HCT116 (cell line): ENCODE measurements at regions not wholly inside any gene's neighbourhood (a gene's known extent, or its start where the extent isn't known, plus 50 kb on each side); places are given as distances from the start of the nearest gene placed in this dataset.

ENCODE experiments used
- ATAC-seq: fragments of 200-7000 bp; cut with Tn5 transposase; 2 replicates; pipeline ENCODE4 v1.9.1; 2020; ENCODE audit warnings: mild to moderate bottlenecking, moderate library complexity
- BruUV-seq: library from RNA; stranded (reverse); fragments of 400-500 nt; replicated peaks from 2 replicates; lab custom pipeline; 2021; lab: Mats Ljungman, UMichigan
- CTCF ChIA-PET: fragments of 300-600 bp; sonication (Branson Sonifier 250); formaldehyde crosslinking; loops from one replicate; lab custom pipeline; 2021; ENCODE audit warnings: antibody characterized with exemption; lab: Charles Lee
- POLR2A ChIA-PET: fragments of 300-600, 350-600 bp; sonication (Branson Sonifier 250); formaldehyde crosslinking; loops from one replicate; lab custom pipeline; 2021; ENCODE audit warnings: antibody characterized with exemption; lab: Charles Lee
- RAD21 ChIA-PET, 2 experiments: fragments of 300-600 bp; sonication (Branson Sonifier 250); formaldehyde crosslinking; loops; one replicate each; lab custom pipeline; 2023; ENCODE audit warnings: low total read pairs in 2 of 2; ENCODE audit not compliant: uncharacterized antibody in 2 of 2, unreplicated experiment in 2 of 2, low non-redundant PET in 1 of 2; lab: Charles Lee
- DNase-seq: peaks from one replicate; pipeline ENCODE4 v3.0.0-alpha.2; 2010; ENCODE audit warnings: low read depth, low spot score
- H2AFZ ChIP-seq: fragments of 200-600 bp; shearing (Covaris generic), sonication (generic); 2 replicates; pipeline ENCODE4 v1.6.1; 2017; ENCODE audit warnings: low read depth, mixed run types, mixed read lengths, antibody characterized with exemption, low read length; ENCODE audit not compliant: poor library complexity, severe bottlenecking
- H3K27ac ChIP-seq: 2 replicates; pipeline ENCODE4 v1.5.1; 2012; ENCODE audit warnings: low read depth, low read length
- H3K27me3 ChIP-seq: fragments of 200-600 bp; sonication (generic); 2 replicates; pipeline ENCODE4 v1.6.1; 2016; ENCODE audit warnings: mixed run types, low read length, mixed read lengths; ENCODE audit not compliant: insufficient read depth
- H3K36me3 ChIP-seq, 2 experiments: fragments of 200-500 bp in 1 of 2; fragments of 200-600 bp in 1 of 2; sonication (Bioruptor generic) in 1 of 2; sonication (generic) in 1 of 2; 2 replicates each; pipeline versions ENCODE4 v1.5.1 to v1.6.1; 2014 to 2016; ENCODE audit warnings: low read length in 2 of 2, inconsistent platforms in 1 of 2, mixed read lengths in 1 of 2, mixed run types in 1 of 2; ENCODE audit not compliant: insufficient read depth in 2 of 2, control insufficient read depth in 1 of 2
- H3K4me1 ChIP-seq, 2 experiments: fragments of 200-600 bp in 1 of 2; sonication (generic) in 1 of 2; 2 replicates each; pipeline versions ENCODE4 v1.5.1 to v1.6.1; 2012 to 2017; ENCODE audit warnings: low read length in 2 of 2, inconsistent platforms in 1 of 2, mild to moderate bottlenecking in 1 of 2, mixed read lengths in 1 of 2, mixed run types in 1 of 2, moderate library complexity in 1 of 2; ENCODE audit not compliant: insufficient read depth in 2 of 2, control insufficient read depth in 1 of 2
- H3K4me2 ChIP-seq: fragments of 200-600 bp; sonication (generic); 2 replicates; pipeline ENCODE4 v1.6.1; 2017; ENCODE audit warnings: mixed run types, low read length, mixed read lengths
- H3K4me3 ChIP-seq, 2 experiments: fragments of 200-600 bp in 1 of 2; sonication (generic) in 1 of 2; replicated peaks in 1 of 2; 2 replicates each; pipeline ENCODE4 v1.5.1; 2011 to 2016; ENCODE audit warnings: low read length in 2 of 2, control low read depth in 1 of 2, low read depth in 1 of 2, mild to moderate bottlenecking in 1 of 2, mixed read lengths in 1 of 2, mixed run types in 1 of 2
- H3K79me2 ChIP-seq: fragments of 200-600 bp; sonication (generic); 2 replicates; pipeline ENCODE4 v1.6.1; 2017; ENCODE audit warnings: mild to moderate bottlenecking, mixed run types, low read length, moderate library complexity, mixed read lengths; ENCODE audit not compliant: insufficient read depth
- H3K9ac ChIP-seq: fragments of 200-600 bp; sonication (generic); 2 replicates; pipeline ENCODE4 v1.6.1; 2016; ENCODE audit warnings: low read length, mixed read lengths
- H3K9me2 ChIP-seq: fragments of 200-600 bp; sonication (generic), shearing (Covaris generic); 2 replicates; pipeline ENCODE4 v1.6.1; 2017; ENCODE audit warnings: mixed run types, mild to moderate bottlenecking, moderate library complexity; ENCODE audit not compliant: insufficient read depth
- H3K9me3 ChIP-seq, 2 experiments: fragments of 200-500 bp in 1 of 2; fragments of 200-600 bp in 1 of 2; sonication (Bioruptor generic) in 1 of 2; sonication (generic) in 1 of 2; 2 replicates each; pipeline ENCODE4 v1.6.1; 2014 to 2017; ENCODE audit warnings: low read length in 2 of 2, mixed read lengths in 2 of 2, inconsistent platforms in 1 of 2, low read depth in 1 of 2, mild to moderate bottlenecking in 1 of 2, mixed run types in 1 of 2, moderate library complexity in 1 of 2; ENCODE audit not compliant: control insufficient read depth in 1 of 2, insufficient read depth in 1 of 2
- H4K20me1 ChIP-seq: fragments of 200-600 bp; sonication (generic), shearing (Covaris generic); 2 replicates; pipeline ENCODE4 v1.6.1; 2017; ENCODE audit warnings: mixed run types, mild to moderate bottlenecking, moderate library complexity; ENCODE audit not compliant: insufficient read depth
- CBX3 ChIP-seq: IDR thresholded peaks from 2 replicates; pipeline ENCODE4 v1.6.1; 2012; ENCODE audit warnings: low read depth
- CEBPB ChIP-seq: IDR thresholded peaks from 2 replicates; pipeline ENCODE4 v1.6.1; 2012; ENCODE audit warnings: low read depth
- EGR1 ChIP-seq: IDR thresholded peaks from 2 replicates; pipeline ENCODE4 v1.6.1; 2012; ENCODE audit warnings: low read depth
- ELF1 ChIP-seq: IDR thresholded peaks from 2 replicates; pipeline ENCODE4 v1.6.1; 2012; ENCODE audit warnings: low read depth, borderline replicate concordance
- FOSL1 ChIP-seq: IDR thresholded peaks from 2 replicates; pipeline ENCODE4 v1.6.1; 2012; ENCODE audit warnings: low read depth
- SIN3A ChIP-seq: IDR thresholded peaks from 2 replicates; pipeline ENCODE4 v1.6.1; 2012; ENCODE audit warnings: low read depth
- ZFX ChIP-seq: fragments of 450-650 bp; IDR thresholded peaks from 2 replicates; pipeline ENCODE4 v1.6.1; 2017
- intact Hi-C: fragments of 100-400 bp; cut with micrococcal nuclease; formaldehyde crosslinking; loops from 2 replicates; pipeline ENCODE4 v1.10.0; 2022
- TF ChIP-seq, protein P1 (sequence below): IDR thresholded peaks from 2 replicates; pipeline ENCODE4 v1.6.1; 2012
- TF ChIP-seq, protein P2 (sequence below), 3 experiments: fragments of 200-600 bp in 1 of 3; sonication (generic) in 1 of 3; IDR thresholded peaks in 2 of 3; conservative IDR thresholded peaks in 1 of 3; 2 replicates each; pipeline ENCODE4 v1.5.1; 2012 to 2017; ENCODE audit warnings: low read depth in 2 of 3, low read length in 2 of 3, antibody characterized with exemption in 1 of 3, borderline replicate concordance in 1 of 3, control low read depth in 1 of 3, mild to moderate bottlenecking in 1 of 3, mixed read lengths in 1 of 3, mixed run types in 1 of 3, moderate library complexity in 1 of 3; ENCODE audit not compliant: insufficient read depth in 1 of 3
- TF ChIP-seq, protein P3 (sequence below): IDR thresholded peaks from 2 replicates; pipeline ENCODE4 v1.6.1; 2011; ENCODE audit warnings: mild to moderate bottlenecking, low read length, moderate library complexity; ENCODE audit not compliant: insufficient replicate concordance; ENCODE audit errors: extremely low read depth

DNA sequence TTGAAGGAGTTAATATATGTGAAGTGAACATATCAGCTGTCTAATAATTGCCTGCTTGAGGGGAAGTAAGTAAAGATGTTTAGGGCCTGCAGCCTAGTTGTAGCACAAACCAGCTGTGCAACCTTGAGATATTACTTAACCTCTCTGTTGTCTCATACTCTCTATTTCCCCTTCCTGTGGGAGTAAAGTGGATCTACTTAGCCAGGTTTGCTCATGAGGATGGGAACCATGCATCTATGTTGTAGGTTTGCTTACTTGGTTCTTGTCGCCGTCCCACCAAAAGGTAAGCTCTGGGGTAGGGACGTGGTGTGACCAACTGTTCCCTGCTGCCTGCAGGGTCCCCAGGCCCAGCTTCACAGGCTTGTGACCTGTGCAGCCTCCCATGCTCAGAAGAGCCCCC, 362.7 kb upstream of the SULF2 start:
- no peak overlapping the region for H3K4me3 ChIP-seq
- H3K4me1 ChIP-seq, result no peaks in the 10 kb centered on the region
- H3K9ac ChIP-seq, result no peak overlapping the region
- H3K36me3 ChIP-seq, result no peaks in the 10 kb centered on the region
- no peaks in the 10 kb centered on the region for H3K9me3 ChIP-seq
- H4K20me1 ChIP-seq, result no peaks in the 10 kb centered on the region
- no TSS peak for BruUV-seq
- intact Hi-C loops, result no loop called here
- H3K27me3 ChIP-seq, result peaks cover 27% of the 10 kb centered on the region
- ATAC-seq, result no peak
- H3K79me2 ChIP-seq, result no peaks in the 10 kb centered on the region
- H2AFZ ChIP-seq, result no peak overlapping the region
- RAD21 ChIA-PET, result no interaction called here
- H3K9me2 ChIP-seq, result no peaks in the 10 kb centered on the region
- CTCF ChIA-PET, result no interaction called here
- H3K27ac ChIP-seq, result no peak overlapping the region
- TF ChIP-seq EGR1, result no peak
- no peak for TF ChIP-seq CBX3
- TF ChIP-seq, protein P1, sequence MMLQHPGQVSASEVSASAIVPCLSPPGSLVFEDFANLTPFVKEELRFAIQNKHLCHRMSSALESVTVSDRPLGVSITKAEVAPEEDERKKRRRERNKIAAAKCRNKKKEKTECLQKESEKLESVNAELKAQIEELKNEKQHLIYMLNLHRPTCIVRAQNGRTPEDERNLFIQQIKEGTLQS, result no peak
- TF ChIP-seq CEBPB, result no peak
- no peak for TF ChIP-seq ELF1
- TF ChIP-seq SIN3A, result no peak
- TF ChIP-seq, protein P2, sequence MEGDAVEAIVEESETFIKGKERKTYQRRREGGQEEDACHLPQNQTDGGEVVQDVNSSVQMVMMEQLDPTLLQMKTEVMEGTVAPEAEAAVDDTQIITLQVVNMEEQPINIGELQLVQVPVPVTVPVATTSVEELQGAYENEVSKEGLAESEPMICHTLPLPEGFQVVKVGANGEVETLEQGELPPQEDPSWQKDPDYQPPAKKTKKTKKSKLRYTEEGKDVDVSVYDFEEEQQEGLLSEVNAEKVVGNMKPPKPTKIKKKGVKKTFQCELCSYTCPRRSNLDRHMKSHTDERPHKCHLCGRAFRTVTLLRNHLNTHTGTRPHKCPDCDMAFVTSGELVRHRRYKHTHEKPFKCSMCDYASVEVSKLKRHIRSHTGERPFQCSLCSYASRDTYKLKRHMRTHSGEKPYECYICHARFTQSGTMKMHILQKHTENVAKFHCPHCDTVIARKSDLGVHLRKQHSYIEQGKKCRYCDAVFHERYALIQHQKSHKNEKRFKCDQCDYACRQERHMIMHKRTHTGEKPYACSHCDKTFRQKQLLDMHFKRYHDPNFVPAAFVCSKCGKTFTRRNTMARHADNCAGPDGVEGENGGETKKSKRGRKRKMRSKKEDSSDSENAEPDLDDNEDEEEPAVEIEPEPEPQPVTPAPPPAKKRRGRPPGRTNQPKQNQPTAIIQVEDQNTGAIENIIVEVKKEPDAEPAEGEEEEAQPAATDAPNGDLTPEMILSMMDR (IDR thresholded peaks at IDR 0.05 in 2 of 3, conservative IDR thresholded peaks at IDR 0.05 in 1 of 3; ENCODE audit: borderline replicate concordance in 1 of 3, insufficient read depth in 1 of 3, low read depth in 2 of 3, low read length in 2 of 3), result no peak
- no peak for TF ChIP-seq FOSL1
- TF ChIP-seq, protein P3, sequence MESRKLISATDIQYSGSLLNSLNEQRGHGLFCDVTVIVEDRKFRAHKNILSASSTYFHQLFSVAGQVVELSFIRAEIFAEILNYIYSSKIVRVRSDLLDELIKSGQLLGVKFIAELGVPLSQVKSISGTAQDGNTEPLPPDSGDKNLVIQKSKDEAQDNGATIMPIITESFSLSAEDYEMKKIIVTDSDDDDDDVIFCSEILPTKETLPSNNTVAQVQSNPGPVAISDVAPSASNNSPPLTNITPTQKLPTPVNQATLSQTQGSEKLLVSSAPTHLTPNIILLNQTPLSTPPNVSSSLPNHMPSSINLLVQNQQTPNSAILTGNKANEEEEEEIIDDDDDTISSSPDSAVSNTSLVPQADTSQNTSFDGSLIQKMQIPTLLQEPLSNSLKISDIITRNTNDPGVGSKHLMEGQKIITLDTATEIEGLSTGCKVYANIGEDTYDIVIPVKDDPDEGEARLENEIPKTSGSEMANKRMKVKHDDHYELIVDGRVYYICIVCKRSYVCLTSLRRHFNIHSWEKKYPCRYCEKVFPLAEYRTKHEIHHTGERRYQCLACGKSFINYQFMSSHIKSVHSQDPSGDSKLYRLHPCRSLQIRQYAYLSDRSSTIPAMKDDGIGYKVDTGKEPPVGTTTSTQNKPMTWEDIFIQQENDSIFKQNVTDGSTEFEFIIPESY, result no peak
- no peak for TF ChIP-seq ZFX
- TF ChIP-seq, all 23 proteins: peak for 0
- no peak overlapping the region for H3K4me2 ChIP-seq
- POLR2A ChIA-PET, result no interaction called here
- DNase-seq, result no peak
